KMS-11 (cell line): ENCODE measurements at regions not wholly inside any gene's neighbourhood (a gene's known extent, or its start where the extent isn't known, plus 50 kb on each side); places are given as distances from the start of the nearest gene placed in this dataset.

Experiments used
- H2AFZ ChIP-seq: fragments of 200-600 bp; sonication (generic); 2 replicates; pipeline ENCODE4 v1.6.1; 2016; ENCODE audit warnings: antibody characterized with exemption, mixed run types, low read depth
- H3K27ac ChIP-seq: fragments of 200-600 bp; sonication (generic); 2 replicates; pipeline ENCODE4 v1.6.1; 2016; ENCODE audit warnings: mild to moderate bottlenecking, mixed run types
- H3K27me3 ChIP-seq: fragments of 200-600 bp; sonication (generic); 2 replicates; pipeline ENCODE4 v1.6.1; 2017; ENCODE audit warnings: mild to moderate bottlenecking, low read depth, mixed run types, moderate library complexity; ENCODE audit not compliant: insufficient read depth
- H3K36me3 ChIP-seq: fragments of 200-600 bp; sonication (generic); 2 replicates; pipeline ENCODE4 v1.6.1; 2017; ENCODE audit warnings: mild to moderate bottlenecking, mixed run types; ENCODE audit not compliant: insufficient read depth
- H3K4me1 ChIP-seq: fragments of 200-600 bp; sonication (generic); 2 replicates; pipeline ENCODE4 v1.6.1; 2016; ENCODE audit warnings: mild to moderate bottlenecking, low read depth, mixed run types; ENCODE audit not compliant: poor library complexity, severe bottlenecking
- H3K4me2 ChIP-seq: fragments of 200-600 bp; sonication (generic); 2 replicates; pipeline ENCODE4 v1.7.0; 2016; ENCODE audit warnings: mild to moderate bottlenecking, mixed run types
- H3K4me3 ChIP-seq: fragments of 200-600 bp; sonication (generic); IDR thresholded peaks from 2 replicates; pipeline ENCODE4 v1.6.1; 2017; ENCODE audit warnings: low read depth, low read length, mixed read lengths; ENCODE audit not compliant: insufficient read depth
- H3K79me2 ChIP-seq: fragments of 200-600 bp; sonication (generic); 2 replicates; pipeline ENCODE4 v1.6.1; 2016; ENCODE audit warnings: low read depth, mixed run types; ENCODE audit not compliant: insufficient read depth
- H3K9ac ChIP-seq: fragments of 200-600 bp; sonication (generic); 2 replicates; pipeline ENCODE4 v1.6.1; 2016; ENCODE audit warnings: mild to moderate bottlenecking, mixed run types
- H4K20me1 ChIP-seq: fragments of 200-600 bp; sonication (generic); 2 replicates; pipeline ENCODE4 v1.6.1; 2016; ENCODE audit warnings: mild to moderate bottlenecking, mixed run types; ENCODE audit not compliant: insufficient read depth
- CTCF ChIP-seq: fragments of 200-600 bp; sonication (generic); conservative IDR thresholded peaks from 2 replicates; pipeline ENCODE4 v1.6.1; 2017; ENCODE audit warnings: low read depth, mild to moderate bottlenecking, antibody characterized with exemption, low read length, moderate library complexity, mixed read lengths

- Histone ChIP-seq H3K36me3 (no peaks in the 10 kb centered on the region), H4K20me1 (no peaks in the 10 kb centered on the region), H3K27me3 (no peaks in the 10 kb centered on the region), H3K4me1 (no peaks in the 10 kb centered on the region), H2AFZ (no peak overlapping the region), H3K9ac (no peak overlapping the region), H3K4me3 (no peak overlapping the region), H3K27ac (no peak overlapping the region), H3K4me2 (no peak overlapping the region), H3K79me2 (no peaks in the 10 kb centered on the region)
- TF ChIP-seq CTCF, result no peak
These were observed 549.9 kb downstream of the ANXA1 start for GRCh38 chr9:73701415-73702057.

- Histone ChIP-seq H3K27ac (no peak overlapping the region), H3K9ac (no peak overlapping the region), H2AFZ (no peak overlapping the region), H3K36me3 (no peaks in the 10 kb centered on the region), H3K4me1 (no peaks in the 10 kb centered on the region), H3K27me3 (no peaks in the 10 kb centered on the region), H4K20me1 (no peaks in the 10 kb centered on the region), H3K79me2 (no peaks in the 10 kb centered on the region), H3K4me2 (no peak overlapping the region), H3K4me3 (no peak overlapping the region)
- TF ChIP-seq CTCF, result no peak
These were observed 562.6 kb downstream of the ANXA1 start for GRCh38 chr9:73714294-73714693.

GRCh38 chr9:73715591-73715990 is 563.9 kb downstream of the ANXA1 start:
- Histone ChIP-seq H3K4me2 (no peak overlapping the region), H3K79me2 (no peaks in the 10 kb centered on the region), H3K4me1 (peaks cover 5% of the 10 kb centered on the region), H3K9ac (no peak overlapping the region), H3K36me3 (no peaks in the 10 kb centered on the region), H3K4me3 (no peak overlapping the region), H4K20me1 (no peaks in the 10 kb centered on the region), H3K27ac (no peak overlapping the region), H2AFZ (no peak overlapping the region), H3K27me3 (no peaks in the 10 kb centered on the region)
- TF ChIP-seq CTCF, result no peak

GRCh38 chr9:73719660-73720059 is 568.0 kb downstream of the ANXA1 start:
- H3K36me3 ChIP-seq, result no peaks in the 10 kb centered on the region
- H3K9ac ChIP-seq, result no peak overlapping the region
- H3K27me3 ChIP-seq, result no peaks in the 10 kb centered on the region
- no peak overlapping the region for H2AFZ ChIP-seq
- H3K27ac ChIP-seq, result no peak overlapping the region
- no peak overlapping the region for H3K4me2 ChIP-seq
- no peak for TF ChIP-seq CTCF
- no peak overlapping the region for H3K4me3 ChIP-seq
- H3K4me1 ChIP-seq, result peaks cover 5% of the 10 kb centered on the region
- no peaks in the 10 kb centered on the region for H4K20me1 ChIP-seq
- H3K79me2 ChIP-seq, result no peaks in the 10 kb centered on the region
